ENCODE measurements at regions not wholly inside any gene's neighbourhood (a gene's known extent, or its start where the extent isn't known, plus 50 kb on each side); places are given as distances from the start of the nearest gene placed in this dataset.

DNA sequence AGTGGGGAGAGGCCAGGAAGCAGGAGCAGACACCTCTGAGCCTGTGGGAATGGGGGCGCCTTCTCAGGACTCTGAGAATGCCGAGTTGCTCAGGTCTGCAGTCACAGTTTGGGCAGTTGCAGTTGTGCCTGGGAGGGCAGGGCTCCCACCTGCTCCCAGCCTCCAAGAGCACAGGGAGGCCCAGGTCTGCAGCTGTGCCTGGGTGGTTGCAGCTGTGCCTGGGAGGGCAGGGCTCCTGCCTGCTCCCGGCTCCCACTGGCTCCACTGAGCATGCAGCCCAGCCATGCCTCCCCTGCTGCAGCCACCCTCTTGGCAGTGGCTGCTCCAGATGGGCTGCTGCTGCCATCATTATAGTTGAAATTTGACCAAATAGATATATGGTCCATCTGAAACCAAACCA is 1062.8 kb upstream of the ACO1 start:
- BruUV-seq (replicated peaks), result no TSS peak
- FAIRE-seq, result no peak
- H2AFZ ChIP-seq (ENCODE audit: low read depth, low read length), result no peak overlapping the region
- dilution Hi-C loops (cut with MboI; ENCODE audit: extremely low pct_ligation_motif_present, low sequenced_read_pairs), result no loop called here
- no peak for TF ChIP-seq GATA2 (IDR thresholded peaks at IDR 0.05; ENCODE audit: insufficient read depth, insufficient read length, low read depth, low read length)
- TF ChIP-seq POLR2A (IDR thresholded peaks at IDR 0.05; ENCODE audit: low read depth, low read length), result no peak
- no peak for TF ChIP-seq FOS (IDR thresholded peaks at IDR 0.05; ENCODE audit: borderline replicate concordance, insufficient read depth, low read length)
- TF ChIP-seq, protein P1, sequence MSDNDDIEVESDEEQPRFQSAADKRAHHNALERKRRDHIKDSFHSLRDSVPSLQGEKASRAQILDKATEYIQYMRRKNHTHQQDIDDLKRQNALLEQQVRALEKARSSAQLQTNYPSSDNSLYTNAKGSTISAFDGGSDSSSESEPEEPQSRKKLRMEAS (IDR thresholded peaks at IDR 0.05; ENCODE audit: insufficient read depth, insufficient read length), result no peak
- TF ChIP-seq, protein P2, sequence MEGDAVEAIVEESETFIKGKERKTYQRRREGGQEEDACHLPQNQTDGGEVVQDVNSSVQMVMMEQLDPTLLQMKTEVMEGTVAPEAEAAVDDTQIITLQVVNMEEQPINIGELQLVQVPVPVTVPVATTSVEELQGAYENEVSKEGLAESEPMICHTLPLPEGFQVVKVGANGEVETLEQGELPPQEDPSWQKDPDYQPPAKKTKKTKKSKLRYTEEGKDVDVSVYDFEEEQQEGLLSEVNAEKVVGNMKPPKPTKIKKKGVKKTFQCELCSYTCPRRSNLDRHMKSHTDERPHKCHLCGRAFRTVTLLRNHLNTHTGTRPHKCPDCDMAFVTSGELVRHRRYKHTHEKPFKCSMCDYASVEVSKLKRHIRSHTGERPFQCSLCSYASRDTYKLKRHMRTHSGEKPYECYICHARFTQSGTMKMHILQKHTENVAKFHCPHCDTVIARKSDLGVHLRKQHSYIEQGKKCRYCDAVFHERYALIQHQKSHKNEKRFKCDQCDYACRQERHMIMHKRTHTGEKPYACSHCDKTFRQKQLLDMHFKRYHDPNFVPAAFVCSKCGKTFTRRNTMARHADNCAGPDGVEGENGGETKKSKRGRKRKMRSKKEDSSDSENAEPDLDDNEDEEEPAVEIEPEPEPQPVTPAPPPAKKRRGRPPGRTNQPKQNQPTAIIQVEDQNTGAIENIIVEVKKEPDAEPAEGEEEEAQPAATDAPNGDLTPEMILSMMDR (IDR thresholded peaks at IDR 0.05; ENCODE audit: extremely low read depth in 1 of 2, insufficient read depth in 1 of 2, low read depth in 1 of 2, low read length in 2 of 2), result no peak
- no peak for TF ChIP-seq JUN (IDR thresholded peaks at IDR 0.05; ENCODE audit: borderline replicate concordance, insufficient read depth, insufficient read length, low read depth)
- no peak for TF ChIP-seq POLR2AphosphoS5 (IDR thresholded peaks at IDR 0.05; ENCODE audit: insufficient read depth, low read depth, low read length)
- TF ChIP-seq EZH2 (IDR thresholded peaks at IDR 0.05; ENCODE audit: borderline replicate concordance, low read depth, low read length, severe bottlenecking), result no peak
- no peak for TF ChIP-seq MYC (IDR thresholded peaks at IDR 0.05; ENCODE audit: low read depth, low read length)
- no peaks in the 10 kb centered on the region for H3K79me2 ChIP-seq (ENCODE audit: control insufficient read depth, insufficient read depth, low read length)
- H3K27me3 ChIP-seq (ENCODE audit: control insufficient read depth in 2 of 2, insufficient read depth in 2 of 2, low read length in 2 of 2), result no peaks in the 10 kb centered on the region
- DNase-seq (ENCODE audit: low read depth, low spot score), result no peak
- no peaks in the 10 kb centered on the region for H4K20me1 ChIP-seq (replicated peaks; ENCODE audit: control insufficient read depth, extremely low read depth, insufficient read depth, low read length)
- intact Hi-C loops (cut with micrococcal nuclease), result no loop called here
- H3K9me1 ChIP-seq (replicated peaks; ENCODE audit: control insufficient read depth, extremely low read depth, insufficient read depth, low read length), result no peaks in the 10 kb centered on the region
- no peaks in the 10 kb centered on the region for H3K4me1 ChIP-seq (ENCODE audit: control insufficient read depth, extremely low read depth, insufficient read depth, low read length)
- no peak overlapping the region for H3K4me2 ChIP-seq (ENCODE audit: insufficient read depth, low read length)
- ChIA-PET POLR2A (no interaction called here), CTCF (no interaction called here)
- no peak overlapping the region for H3K9ac ChIP-seq (replicated peaks; ENCODE audit: extremely low read depth, insufficient read depth, low read length)
- H3K4me3 ChIP-seq (replicated peaks in 1 of 3; ENCODE audit: insufficient read depth in 1 of 3, low read depth in 1 of 3, low read length in 3 of 3), result no peak overlapping the region
- no peak overlapping the region for H3K27ac ChIP-seq (ENCODE audit: insufficient read depth, low read depth, low read length)
- H3K36me3 ChIP-seq (ENCODE audit: control insufficient read depth in 2 of 2, extremely low read depth in 1 of 2, insufficient read depth in 2 of 2, low read length in 2 of 2), result no peaks in the 10 kb centered on the region
- H3K9me3 ChIP-seq (replicated peaks; ENCODE audit: control insufficient read depth, insufficient read depth, low read length), result no peaks in the 10 kb centered on the region
